HG02943 (cell line): ENCODE measurements at regions not wholly inside any gene's neighbourhood (a gene's known extent, or its start where the extent isn't known, plus 50 kb on each side); places are given as distances from the start of the nearest gene placed in this dataset.
"Not testable (repeated sequence)": the region's sequence is repeated elsewhere in the genome, so short reads cannot be mapped to it uniquely, and the experiment has no call there.

ENCODE experiments used
- ATAC-seq: cut with Tn5 transposase; IDR thresholded peaks from one replicate; pipeline ENCODE4 v1.9.1; 2021; ENCODE audit warnings: mild to moderate bottlenecking, low read depth, moderate library complexity; ENCODE audit not compliant: unreplicated experiment

DNA sequence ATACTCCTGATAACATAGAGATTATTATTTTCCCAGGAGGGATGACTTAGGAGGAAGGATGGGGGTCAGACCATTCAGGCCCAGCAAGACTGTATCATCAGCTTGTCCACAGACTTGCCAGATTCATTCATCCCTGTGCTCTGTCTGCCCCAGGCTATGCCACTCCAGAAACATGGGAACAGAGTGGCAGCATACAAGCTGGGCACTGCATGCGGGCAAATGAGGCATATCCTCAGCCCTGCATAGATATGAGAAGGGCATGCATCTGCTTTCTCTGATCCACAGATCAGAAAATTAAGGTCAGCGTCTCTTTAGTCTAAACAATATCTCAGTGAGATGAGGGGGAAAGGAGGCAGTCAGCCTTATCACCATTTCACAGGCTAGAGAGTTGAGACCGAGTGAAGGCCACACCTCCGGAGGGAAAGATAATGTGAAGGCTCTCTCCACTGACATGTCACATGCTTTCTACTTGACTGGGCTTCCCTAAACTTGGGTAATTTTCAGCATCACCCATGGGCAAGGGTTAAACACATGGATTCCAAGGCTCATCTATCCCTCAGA is 140.5 kb downstream of the TFAP2B start:
- ATAC-seq = no peak

GRCh38 chr6:50961611-50962010 is 142.9 kb downstream of the TFAP2B start:
- no peak for ATAC-seq

DNA sequence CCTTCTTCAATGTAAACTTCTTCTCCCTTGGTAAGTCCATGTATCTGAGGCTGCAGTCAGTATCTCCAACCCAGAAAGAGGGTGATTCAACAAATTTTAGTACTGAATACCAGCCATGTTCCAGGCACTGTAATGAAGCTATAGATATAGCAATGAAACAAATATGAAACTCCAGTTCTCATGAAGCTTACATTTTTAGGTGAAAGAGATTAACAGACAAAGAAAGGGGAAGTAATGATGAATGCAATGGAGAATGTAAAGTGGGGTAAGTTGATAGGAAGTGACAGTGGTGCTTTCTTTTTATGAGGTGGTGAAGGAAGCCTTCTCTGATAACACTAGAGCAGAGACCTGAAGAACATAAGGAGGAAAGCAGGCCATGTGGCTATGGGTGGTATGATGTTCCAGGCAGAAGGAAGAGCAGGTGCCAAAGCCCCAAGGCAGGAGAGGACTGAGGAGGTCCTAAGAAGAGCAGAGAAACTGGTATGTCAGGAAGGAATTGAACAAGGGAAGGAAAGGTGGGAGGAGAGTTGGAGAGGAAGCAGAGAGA is 143.6 kb downstream of the TFAP2B start:
- no peak for ATAC-seq

- no peak for ATAC-seq
These were observed 145.3 kb downstream of the TFAP2B start for GRCh38 chr6:50963952-50964351.

- no peak for ATAC-seq
These were observed 146.8 kb downstream of the TFAP2B start for GRCh38 chr6:50965495-50965894.

DNA sequence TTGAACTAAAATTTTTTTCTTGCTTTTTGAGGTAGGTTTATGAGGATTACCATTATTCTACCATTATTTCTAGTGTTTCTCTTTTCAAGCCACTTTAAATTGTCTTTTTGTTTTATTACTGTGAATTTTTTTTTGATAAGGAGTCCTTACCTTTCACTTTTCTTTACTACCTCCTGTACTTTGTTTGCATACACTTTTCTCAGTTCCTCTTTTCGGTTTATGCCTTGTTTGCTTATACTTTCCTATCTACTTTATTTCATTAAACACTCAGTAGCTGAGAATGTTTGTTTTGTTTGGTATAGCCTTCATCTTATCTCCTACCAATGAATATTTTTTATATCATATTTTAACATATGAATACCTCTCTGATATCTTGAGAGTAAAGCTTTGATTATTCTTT is 147.9 kb downstream of the TFAP2B start:
- peak; percentile 83 for ATAC-seq

GRCh38 chr6:50966986-50967385 is 148.3 kb downstream of the TFAP2B start:
- ATAC-seq = no peak

DNA sequence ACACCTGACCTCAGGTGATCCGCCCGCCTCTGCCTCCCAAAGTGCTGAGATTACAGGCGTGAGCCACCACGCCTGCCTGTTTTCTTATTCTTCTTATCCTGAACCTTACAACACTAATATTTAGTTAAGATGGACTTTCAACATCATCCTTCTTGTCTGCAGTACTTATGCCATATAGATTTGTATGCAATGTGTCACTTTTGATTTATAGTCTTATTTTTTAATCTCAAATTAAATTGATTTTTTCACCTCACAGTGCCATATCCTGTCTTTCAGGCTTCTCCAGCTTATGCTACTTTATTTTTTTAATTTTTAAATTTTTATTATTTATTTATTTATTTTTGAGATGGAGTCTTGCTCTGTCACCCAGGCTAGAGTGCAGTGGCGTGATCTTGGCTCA is 149.6 kb downstream of the TFAP2B start:
- not testable (repeated sequence) for ATAC-seq

DNA sequence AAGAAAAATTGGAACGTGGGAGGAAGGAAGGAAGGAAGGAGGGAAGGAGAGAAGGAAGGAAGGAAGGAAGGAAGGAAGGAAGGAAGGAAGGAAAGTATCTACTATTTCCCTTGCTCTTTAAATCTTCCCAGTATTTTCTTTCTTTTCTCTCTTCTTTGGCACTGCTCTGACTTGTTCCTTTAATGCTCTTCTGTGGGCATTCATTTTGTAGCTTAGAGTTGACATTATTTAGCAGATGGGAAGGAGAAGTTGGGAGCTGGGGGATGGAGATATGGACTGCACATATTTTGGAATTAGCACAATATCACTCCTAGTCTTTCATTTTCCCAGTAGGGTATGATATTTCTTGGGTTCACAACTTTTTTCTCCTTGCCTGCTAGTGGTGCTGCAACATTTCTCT is 152.2 kb downstream of the TFAP2B start:
- ATAC-seq = no peak

DNA sequence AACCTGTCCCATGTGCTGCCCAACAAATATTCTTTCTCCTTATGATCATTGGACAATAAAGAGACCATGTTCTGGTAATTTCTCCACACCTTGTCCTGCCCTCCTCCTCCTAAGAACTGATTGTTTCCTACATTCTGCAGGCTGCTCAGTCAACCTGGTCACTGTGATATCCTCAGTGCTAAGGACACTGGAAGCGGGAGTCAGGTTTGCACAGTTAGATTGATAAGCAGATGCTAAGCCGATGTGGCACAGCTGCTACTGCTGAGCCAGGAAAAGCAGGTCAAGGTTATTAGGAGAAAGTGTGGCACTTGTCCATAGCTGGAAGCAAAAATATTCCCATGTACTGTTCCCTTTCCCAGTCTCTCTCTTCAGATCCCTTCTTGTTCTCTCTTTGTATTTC is 154.8 kb downstream of the TFAP2B start:
- no peak for ATAC-seq

DNA sequence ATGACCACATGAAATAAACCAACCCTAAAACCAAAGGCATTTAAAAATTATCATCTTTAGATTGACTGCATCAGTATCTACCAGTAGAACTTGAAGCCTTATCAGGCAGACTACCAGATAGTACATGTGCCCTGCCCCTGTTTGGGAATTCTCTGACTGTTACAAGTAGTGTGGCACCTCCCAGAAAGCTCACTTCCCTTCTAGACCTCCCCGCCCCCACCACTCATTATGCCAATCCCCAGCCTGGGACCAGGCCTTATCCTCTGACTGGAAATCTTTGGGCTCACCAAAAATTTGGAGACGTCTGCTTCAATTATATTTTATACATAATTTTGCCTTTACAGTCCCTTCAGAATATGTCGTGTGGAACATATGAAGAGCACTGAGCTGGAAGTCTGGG is 155.6 kb downstream of the TFAP2B start:
- ATAC-seq = no peak

GRCh38 chr6:50975216-50975615 is 156.5 kb downstream of the TFAP2B start:
- no peak for ATAC-seq

GRCh38 chr6:50976907-50977306 is 158.2 kb downstream of the TFAP2B start:
- no peak for ATAC-seq

DNA sequence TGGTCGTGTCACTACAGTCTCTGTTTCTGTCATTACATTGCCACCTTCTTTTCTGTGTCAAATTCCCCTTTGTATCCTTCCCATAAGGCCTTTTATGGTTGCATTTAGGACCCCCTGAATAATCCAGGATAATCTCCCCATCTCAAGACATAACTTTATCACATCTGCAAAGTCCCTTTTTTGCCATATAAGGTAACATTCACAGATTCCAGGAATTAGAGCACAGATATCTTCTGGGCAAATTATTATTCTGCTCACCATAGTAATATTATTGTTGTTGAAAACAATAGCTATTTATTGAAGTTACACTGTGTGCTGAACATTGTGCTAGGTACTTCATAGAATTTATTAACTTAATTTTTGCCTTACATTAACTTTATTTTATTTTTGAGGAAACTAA is 159.1 kb downstream of the TFAP2B start:
- no peak for ATAC-seq

DNA sequence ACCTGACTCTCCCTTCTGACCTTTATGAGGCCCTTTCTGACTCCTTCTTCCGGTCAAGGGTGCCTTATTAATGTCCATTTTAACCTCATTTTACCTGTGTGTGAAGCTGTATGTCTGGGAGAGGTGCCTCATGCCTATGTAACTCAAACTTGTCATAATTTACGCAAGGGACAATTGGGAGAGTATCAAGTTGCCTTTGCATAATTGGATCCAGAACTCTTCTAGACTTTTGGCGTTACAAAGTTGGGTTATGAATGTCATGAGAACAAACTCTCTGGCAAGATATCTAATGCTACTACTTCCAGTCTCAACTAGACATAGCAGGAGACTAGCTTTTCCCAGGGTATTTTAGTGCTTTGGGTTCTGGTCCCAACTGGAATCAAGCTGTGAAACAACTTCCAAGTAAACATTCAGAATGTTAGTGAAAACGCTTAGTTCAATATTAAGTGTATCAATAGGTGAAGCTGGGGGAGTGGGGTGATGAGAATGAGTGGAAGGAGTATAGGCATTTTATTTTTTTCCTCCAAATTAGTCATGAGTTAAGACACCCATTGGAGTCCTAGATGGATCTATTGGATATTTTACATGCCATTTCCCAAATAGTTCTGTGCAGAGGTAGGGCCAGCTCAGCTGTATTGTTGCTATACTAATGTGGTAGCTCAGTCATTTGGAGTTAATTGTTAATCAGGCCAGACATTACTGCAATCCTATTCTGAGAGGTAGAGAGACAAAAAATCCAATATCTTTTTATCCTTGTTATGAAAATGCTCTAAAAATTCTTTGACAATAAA is 159.9 kb downstream of the TFAP2B start:
- no peak for ATAC-seq

- ATAC-seq = no peak
These were observed 160.5 kb downstream of the TFAP2B start for GRCh38 chr6:50979171-50979525.

GRCh38 chr6:50984135-50984534 is 165.5 kb downstream of the TFAP2B start:
- ATAC-seq = no peak

- no peak for ATAC-seq
These were observed 167.6 kb downstream of the TFAP2B start for GRCh38 chr6:50986319-50986718.

DNA sequence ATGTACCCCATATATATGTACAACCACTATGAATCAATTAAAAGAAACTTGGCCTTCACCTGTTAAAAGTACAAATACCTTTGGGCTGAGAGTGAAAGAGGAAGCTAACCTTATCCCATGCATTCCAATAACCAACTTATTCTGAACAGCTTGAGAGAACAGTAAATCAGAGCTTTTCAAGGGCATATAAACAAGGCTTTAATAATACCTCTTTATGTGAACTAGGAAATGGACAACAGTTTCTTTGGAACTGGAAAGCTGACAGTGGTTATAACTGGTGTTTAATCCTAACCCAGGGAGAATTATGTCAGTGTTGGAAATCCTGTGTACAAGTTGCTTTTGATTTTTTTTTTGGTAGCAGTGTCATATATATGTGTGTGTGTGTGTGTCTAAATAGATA is 170.5 kb downstream of the TFAP2B start:
- no peak for ATAC-seq

DNA sequence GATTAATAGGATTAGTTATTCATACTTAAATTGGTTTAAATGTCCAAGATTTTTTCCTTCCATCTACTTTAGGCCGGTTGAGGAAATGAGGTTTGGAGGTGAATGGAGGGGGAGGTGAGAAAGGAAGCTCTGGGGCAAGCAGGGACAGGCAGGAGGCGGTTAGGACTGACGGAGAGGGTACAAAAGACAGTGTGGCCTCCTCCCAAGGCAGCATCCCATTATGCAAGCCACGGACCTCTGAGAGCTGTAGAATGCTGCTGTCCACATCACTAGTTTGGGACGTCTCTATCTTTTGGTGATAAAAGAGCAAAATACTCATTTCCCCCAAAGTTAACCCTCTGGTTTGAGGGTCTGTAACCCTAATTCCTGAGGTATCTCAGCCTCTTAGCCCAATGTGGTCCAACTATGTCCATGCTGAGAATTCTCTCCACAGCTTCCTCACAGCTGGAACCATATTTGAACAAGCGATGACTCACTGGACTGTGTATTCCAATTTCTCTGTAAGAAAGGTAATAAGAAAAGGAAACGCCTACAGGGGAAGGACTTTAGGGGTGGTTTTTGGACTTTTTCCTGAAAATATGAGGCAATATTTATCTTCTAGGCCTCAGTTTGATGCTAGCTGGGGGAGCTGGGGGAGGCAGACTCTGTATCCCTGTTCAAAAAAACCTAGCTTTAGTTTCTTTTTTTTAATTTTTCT is 172.2 kb downstream of the TFAP2B start:
- no peak for ATAC-seq

GRCh38 chr6:50992232-50992631 is 173.6 kb downstream of the TFAP2B start:
- ATAC-seq = no peak
